ENCODE measurements at regions not wholly inside any gene's neighbourhood (a gene's known extent, or its start where the extent isn't known, plus 50 kb on each side); places are given as distances from the start of the nearest gene placed in this dataset.
"Not testable (repeated sequence)": the region's sequence is repeated elsewhere in the genome, so short reads cannot be mapped to it uniquely, and the experiment has no call there.

DNA sequence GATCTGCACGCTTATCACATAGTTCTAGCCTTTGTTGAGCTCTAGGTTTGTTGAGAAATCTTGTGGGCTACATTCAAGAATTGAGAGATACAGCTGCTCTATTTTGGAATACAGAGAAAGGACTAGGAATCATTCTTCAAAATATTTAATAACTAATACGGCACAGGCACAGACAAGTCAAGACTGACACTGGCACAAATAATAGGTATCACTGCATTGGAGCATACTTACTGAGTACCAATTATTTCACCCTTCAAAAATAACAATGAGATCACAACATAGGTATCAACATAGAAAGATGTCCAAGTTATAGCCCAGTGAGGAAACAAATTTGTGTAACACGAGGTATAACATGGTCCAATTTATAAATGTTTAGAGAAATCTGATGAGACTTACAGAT lies 133.7 kb upstream of the TSC22D2 start:
- TF ChIP-seq, protein P1, sequence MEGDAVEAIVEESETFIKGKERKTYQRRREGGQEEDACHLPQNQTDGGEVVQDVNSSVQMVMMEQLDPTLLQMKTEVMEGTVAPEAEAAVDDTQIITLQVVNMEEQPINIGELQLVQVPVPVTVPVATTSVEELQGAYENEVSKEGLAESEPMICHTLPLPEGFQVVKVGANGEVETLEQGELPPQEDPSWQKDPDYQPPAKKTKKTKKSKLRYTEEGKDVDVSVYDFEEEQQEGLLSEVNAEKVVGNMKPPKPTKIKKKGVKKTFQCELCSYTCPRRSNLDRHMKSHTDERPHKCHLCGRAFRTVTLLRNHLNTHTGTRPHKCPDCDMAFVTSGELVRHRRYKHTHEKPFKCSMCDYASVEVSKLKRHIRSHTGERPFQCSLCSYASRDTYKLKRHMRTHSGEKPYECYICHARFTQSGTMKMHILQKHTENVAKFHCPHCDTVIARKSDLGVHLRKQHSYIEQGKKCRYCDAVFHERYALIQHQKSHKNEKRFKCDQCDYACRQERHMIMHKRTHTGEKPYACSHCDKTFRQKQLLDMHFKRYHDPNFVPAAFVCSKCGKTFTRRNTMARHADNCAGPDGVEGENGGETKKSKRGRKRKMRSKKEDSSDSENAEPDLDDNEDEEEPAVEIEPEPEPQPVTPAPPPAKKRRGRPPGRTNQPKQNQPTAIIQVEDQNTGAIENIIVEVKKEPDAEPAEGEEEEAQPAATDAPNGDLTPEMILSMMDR (conservative IDR thresholded peaks at IDR 0.05; ENCODE audit: low read length): no peak
- no peak for DNase-seq (ENCODE audit: low read depth)
- H3K4me3 ChIP-seq (ENCODE audit: low read length): no peak overlapping the region

DNA sequence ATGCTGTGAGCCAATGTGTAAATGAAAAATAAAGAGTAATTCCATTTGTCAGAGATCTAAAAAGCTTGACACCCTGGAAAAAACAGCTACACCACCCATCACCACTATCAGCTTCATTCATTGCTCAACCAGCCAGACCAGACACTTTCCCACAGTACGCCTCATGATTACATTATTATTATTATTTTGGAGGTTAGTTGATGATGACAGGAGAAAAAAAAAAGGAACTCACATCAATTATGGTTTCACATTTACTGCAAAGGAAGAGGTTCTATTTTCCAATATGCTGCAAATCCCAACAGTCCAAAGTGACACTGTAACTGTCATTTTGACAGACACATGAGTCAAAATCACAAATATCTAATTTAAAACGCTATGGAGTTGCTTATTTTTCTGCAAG lies 134.7 kb upstream of the TSC22D2 start:
- TF ChIP-seq, protein P1 (conservative IDR thresholded peaks at IDR 0.05; ENCODE audit: low read length): no peak
- DNase-seq (ENCODE audit: low read depth): no peak
- no peak overlapping the region for H3K4me3 ChIP-seq (ENCODE audit: low read length)

DNA sequence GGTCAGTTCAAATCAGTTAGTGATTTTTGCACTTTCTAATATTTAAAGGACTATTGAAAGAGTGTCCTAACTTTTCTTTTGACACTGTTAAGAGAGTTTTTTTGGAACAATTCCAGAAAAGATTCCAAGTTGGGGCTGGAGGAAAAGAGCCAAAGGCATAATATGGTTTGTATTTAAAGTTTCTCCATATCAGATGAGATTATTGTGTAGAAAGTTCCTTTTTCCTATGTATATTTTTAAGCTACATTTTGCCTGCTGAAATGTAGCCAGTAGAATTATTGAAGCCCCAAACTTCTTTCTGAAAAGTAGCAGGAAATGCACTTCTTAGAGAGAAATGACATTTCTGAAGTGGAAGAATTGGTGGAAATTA lies 136.5 kb upstream of the TSC22D2 start:
- DNase-seq (ENCODE audit: low read depth): no peak
- no peak overlapping the region for H3K4me3 ChIP-seq (ENCODE audit: low read length)
- TF ChIP-seq, protein P1 (conservative IDR thresholded peaks at IDR 0.05; ENCODE audit: low read length): no peak

DNA sequence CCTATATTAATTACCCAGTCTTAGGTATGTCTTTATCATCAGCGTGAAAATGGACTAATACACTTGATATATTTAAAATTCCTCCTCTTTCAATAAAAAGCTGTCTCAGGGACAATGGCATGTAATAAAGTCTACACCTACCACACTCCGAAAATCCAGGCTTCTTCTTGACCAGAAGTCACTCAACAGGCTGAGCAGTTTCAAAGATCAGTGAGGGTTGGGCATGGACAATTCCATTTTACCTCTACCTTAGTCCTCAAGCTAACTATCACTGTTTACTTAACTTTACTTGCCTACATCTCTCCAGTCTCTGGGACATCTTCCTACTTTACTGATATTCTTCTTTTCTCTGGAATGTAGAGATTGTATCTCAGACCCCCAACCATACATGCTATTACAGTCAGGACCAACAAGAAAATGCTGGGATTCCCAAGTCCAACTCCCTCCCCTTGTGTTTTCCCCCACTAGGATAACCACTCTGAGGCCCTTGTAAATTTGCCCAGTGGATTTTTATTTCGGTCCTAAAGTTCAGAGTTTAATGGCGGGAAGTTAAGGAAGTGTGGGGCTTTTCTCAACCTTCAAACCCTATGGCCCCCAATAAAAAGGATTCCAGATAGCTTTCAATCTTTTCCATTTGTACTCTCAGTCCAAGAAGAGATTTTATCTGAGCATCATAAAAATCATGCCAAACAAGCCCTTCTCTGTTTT lies 137.1 kb upstream of the TSC22D2 start:
- DNase-seq (ENCODE audit: low read depth): no peak
- TF ChIP-seq, protein P1 (conservative IDR thresholded peaks at IDR 0.05; ENCODE audit: low read length): no peak
- H3K4me3 ChIP-seq (ENCODE audit: low read length): no peak overlapping the region

DNA sequence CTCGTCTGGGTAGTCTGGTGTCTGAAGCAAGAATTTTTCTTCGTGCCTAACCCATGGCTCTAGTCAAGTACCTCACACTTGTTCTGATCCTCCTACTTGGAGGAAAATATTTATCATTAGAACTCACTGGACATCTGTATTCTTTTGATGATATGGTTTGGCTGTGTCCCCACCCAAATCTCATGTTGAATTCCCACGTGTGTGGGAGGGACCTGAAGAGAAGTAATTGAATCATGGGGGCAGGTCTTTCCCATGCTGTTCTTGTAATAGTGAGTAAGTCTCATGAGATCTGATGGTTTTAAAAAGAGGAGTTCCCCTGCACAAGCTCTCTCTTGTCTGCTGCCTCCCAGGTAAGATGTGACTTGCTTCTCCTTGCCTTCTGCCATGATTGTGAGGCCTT lies 137.7 kb upstream of the TSC22D2 start:
- DNase-seq (ENCODE audit: low read depth); H3K4me3 ChIP-seq (ENCODE audit: low read length): not testable (repeated sequence)

DNA sequence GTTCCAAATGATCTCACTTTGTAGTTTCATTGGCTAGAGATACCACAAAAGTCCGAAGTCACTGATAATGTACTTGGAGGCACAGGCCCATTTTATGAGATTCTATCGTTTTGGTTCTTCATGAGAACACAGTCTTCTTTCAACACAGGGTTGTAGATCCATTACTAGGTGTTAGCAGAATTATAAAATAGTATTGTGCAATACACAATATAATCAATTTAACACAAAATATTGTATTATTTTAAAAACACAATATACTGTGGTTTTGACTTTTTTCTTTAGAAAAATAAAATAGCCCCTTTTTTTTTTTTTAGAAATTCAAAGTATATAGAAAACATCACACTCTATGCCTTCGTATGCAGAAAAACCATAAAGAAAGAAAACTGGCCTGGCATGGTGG lies 138.6 kb upstream of the TSC22D2 start:
- TF ChIP-seq, protein P1 (conservative IDR thresholded peaks at IDR 0.05; ENCODE audit: low read length): no peak

DNA sequence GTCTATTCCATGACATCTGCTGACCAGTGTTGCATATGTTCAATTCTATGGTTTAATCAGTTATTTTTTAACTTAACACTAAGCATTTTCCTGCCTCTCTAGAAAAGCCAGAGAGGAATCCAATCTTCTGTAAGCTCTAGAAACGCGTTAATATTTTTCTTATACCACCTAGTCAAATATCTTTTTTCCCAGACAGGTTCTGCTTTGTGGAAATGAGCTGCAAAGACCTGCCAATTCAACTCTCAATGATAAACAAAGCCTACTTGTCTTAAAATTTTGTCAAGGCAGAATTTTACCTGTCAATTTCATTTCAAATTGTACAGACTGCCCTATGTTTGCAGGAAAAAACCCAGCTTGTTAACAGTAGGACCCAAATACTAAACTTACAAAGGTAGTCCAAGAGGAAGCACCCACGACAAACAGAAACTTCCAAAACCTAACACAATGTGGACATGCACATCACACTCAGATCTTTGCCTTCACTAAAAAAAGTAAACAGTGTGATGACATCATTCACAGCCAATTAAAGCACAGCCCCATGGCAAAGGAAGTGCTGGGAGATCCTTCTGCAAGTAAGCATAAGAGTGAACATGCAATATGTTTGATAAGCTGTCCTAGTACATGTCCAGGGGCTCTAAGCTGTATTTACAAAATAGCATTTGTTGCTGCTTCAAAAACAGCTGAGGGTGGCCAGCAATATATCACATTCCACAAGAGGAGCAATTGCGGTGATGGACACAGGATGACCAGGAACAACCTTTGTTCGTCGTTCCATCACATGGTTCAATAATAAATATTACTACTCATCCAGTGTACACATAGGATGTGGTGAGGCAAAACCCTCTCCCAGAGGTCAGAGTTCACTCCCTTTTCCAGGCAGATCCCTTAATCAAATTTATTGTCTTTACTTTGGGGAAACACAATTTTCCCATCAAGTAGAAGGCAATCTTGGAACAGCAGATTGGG lies 139.4 kb upstream of the TSC22D2 start:
- TF ChIP-seq, protein P1 (conservative IDR thresholded peaks at IDR 0.05; ENCODE audit: low read length): no peak
- H3K4me3 ChIP-seq (ENCODE audit: low read length): no peak overlapping the region
- no peak for DNase-seq (ENCODE audit: low read depth)

More for the DNA sequence above, 138.6 kb upstream of the TSC22D2 start:
- no peak overlapping the region for H3K4me3 ChIP-seq (ENCODE audit: low read length)
- no peak for DNase-seq (ENCODE audit: low read depth)

Data from AG10803 (cell line).